Thyroid gland (tissue), 4 donors: ENCODE measurements at regions not wholly inside any gene's neighbourhood (a gene's known extent, or its start where the extent isn't known, plus 50 kb on each side); places are given as distances from the start of the nearest gene placed in this dataset.

Source experiments
- CTCF ChIP-seq, 6 experiments: fragments of 200-600 bp in 3 of 6; fragments of 450-650 bp in 3 of 6; sonication (generic) in 3 of 6; IDR thresholded peaks; one replicate each; pipeline ENCODE4 v1.5.1; 2016 to 2019; ENCODE audit warnings: antibody characterized with exemption in 6 of 6, mild to moderate bottlenecking in 2 of 6, inconsistent platforms in 1 of 6, moderate library complexity in 1 of 6
- POLR2A ChIP-seq, 2 donors: fragments of 450-650 bp; IDR thresholded peaks; one replicate each; pipeline ENCODE4 v1.6.1; 2017; ENCODE audit warnings: antibody characterized with exemption in 2 of 2, mild to moderate bottlenecking in 2 of 2, moderate library complexity in 1 of 2

GRCh38 chr4:11565213-11565612 lies 136.5 kb upstream of the HS3ST1 start:
- no peak for TF ChIP-seq CTCF (IDR thresholded peaks at IDR 0.05)
- TF ChIP-seq POLR2A (IDR thresholded peaks at IDR 0.05): no peak
